ENCODE measurements at regions not wholly inside any gene's neighbourhood (a gene's known extent, or its start where the extent isn't known, plus 50 kb on each side); places are given as distances from the start of the nearest gene placed in this dataset.

GRCh38 chr14:104254735-104255400, 116.5 kb downstream of the KIF26A start:
- TF ChIP-seq, protein P1, sequence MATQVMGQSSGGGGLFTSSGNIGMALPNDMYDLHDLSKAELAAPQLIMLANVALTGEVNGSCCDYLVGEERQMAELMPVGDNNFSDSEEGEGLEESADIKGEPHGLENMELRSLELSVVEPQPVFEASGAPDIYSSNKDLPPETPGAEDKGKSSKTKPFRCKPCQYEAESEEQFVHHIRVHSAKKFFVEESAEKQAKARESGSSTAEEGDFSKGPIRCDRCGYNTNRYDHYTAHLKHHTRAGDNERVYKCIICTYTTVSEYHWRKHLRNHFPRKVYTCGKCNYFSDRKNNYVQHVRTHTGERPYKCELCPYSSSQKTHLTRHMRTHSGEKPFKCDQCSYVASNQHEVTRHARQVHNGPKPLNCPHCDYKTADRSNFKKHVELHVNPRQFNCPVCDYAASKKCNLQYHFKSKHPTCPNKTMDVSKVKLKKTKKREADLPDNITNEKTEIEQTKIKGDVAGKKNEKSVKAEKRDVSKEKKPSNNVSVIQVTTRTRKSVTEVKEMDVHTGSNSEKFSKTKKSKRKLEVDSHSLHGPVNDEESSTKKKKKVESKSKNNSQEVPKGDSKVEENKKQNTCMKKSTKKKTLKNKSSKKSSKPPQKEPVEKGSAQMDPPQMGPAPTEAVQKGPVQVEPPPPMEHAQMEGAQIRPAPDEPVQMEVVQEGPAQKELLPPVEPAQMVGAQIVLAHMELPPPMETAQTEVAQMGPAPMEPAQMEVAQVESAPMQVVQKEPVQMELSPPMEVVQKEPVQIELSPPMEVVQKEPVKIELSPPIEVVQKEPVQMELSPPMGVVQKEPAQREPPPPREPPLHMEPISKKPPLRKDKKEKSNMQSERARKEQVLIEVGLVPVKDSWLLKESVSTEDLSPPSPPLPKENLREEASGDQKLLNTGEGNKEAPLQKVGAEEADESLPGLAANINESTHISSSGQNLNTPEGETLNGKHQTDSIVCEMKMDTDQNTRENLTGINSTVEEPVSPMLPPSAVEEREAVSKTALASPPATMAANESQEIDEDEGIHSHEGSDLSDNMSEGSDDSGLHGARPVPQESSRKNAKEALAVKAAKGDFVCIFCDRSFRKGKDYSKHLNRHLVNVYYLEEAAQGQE (IDR thresholded peaks at IDR 0.05; ENCODE audit: insufficient read depth in 1 of 2, low read depth in 2 of 2, low read length in 2 of 2), result no peak
- TF ChIP-seq FOXP2 (optimal IDR thresholded peaks at IDR 0.05; ENCODE audit: borderline replicate concordance, extremely low read depth, extremely low read length, insufficient read depth) (no peak), POLR2AphosphoS5 (IDR thresholded peaks at IDR 0.05; ENCODE audit: low read depth, low read length) (no peak), SIN3A (IDR thresholded peaks at IDR 0.05; ENCODE audit: borderline replicate concordance, insufficient read depth, low read length) (no peak), TAF1 (IDR thresholded peaks at IDR 0.05; ENCODE audit: borderline replicate concordance, insufficient read depth, low read length) (no peak)

GRCh38 chr14:104256025-104256424, 117.6 kb downstream of the KIF26A start:
- TF ChIP-seq, protein P1 (IDR thresholded peaks at IDR 0.05; ENCODE audit: insufficient read depth in 1 of 2, low read depth in 2 of 2, low read length in 2 of 2), result no peak
- TF ChIP-seq TAF1 (IDR thresholded peaks at IDR 0.05; ENCODE audit: borderline replicate concordance, insufficient read depth, low read length) (no peak), SIN3A (IDR thresholded peaks at IDR 0.05; ENCODE audit: borderline replicate concordance, insufficient read depth, low read length) (no peak), FOXP2 (optimal IDR thresholded peaks at IDR 0.05; ENCODE audit: borderline replicate concordance, extremely low read depth, extremely low read length, insufficient read depth) (no peak), POLR2AphosphoS5 (IDR thresholded peaks at IDR 0.05; ENCODE audit: low read depth, low read length) (no peak)

DNA sequence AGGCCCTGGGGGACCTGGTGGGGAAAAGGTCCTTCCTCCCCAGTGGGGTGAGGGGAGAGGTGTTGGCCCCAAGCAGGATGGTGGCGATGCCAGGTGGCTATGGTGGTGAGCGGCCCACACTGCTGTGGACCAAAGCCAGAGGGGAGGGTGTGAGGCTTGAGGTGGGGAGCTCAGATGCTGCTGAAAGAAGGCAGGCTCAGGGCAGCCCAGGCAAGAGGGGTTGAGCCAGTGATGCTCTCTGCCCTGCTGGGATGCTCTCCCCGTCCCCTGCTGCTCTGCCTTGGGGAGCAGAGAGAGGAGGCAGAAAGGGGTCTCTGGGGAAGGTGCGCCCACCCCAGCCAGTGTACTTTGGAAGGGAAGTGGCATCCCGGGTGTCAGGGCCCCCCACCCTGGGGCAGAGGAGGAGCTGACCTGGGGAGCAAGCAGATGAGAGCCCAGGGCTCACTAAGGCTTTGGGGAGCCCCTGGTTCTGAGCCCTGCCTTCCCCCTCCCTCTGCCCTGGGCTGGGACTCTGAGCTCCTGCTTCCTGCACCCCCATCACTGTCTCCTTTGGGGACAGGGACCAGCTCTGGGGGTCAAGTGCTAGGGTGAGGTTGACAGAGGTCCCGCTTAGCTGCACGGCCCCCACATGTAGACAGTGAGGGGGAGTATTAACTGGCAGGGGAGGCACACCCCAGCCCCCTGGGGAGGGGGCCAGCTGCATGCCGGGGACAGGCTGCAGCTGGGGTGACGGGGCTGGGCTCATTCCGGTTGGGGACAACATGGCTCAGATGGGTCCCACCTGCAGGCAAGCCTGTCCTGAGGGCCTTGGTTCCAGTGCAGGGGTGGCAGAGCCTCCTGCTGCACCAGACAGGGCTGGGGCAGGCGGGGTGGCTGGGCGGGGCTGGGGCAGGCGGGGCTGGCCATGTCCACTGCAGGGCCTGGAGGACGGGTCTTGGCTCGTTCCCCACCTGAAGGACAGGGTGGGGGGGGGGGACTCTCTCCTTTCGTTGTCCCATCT, 124.4 kb downstream of the KIF26A start:
- TF ChIP-seq, protein P1 (IDR thresholded peaks at IDR 0.05; ENCODE audit: insufficient read depth in 1 of 2, low read depth in 2 of 2, low read length in 2 of 2), result no peak
- TF ChIP-seq TAF1 (IDR thresholded peaks at IDR 0.05; ENCODE audit: borderline replicate concordance, insufficient read depth, low read length) (no peak), POLR2AphosphoS5 (IDR thresholded peaks at IDR 0.05; ENCODE audit: low read depth, low read length) (no peak), FOXP2 (optimal IDR thresholded peaks at IDR 0.05; ENCODE audit: borderline replicate concordance, extremely low read depth, extremely low read length, insufficient read depth) (no peak), SIN3A (IDR thresholded peaks at IDR 0.05; ENCODE audit: borderline replicate concordance, insufficient read depth, low read length) (no peak)

DNA sequence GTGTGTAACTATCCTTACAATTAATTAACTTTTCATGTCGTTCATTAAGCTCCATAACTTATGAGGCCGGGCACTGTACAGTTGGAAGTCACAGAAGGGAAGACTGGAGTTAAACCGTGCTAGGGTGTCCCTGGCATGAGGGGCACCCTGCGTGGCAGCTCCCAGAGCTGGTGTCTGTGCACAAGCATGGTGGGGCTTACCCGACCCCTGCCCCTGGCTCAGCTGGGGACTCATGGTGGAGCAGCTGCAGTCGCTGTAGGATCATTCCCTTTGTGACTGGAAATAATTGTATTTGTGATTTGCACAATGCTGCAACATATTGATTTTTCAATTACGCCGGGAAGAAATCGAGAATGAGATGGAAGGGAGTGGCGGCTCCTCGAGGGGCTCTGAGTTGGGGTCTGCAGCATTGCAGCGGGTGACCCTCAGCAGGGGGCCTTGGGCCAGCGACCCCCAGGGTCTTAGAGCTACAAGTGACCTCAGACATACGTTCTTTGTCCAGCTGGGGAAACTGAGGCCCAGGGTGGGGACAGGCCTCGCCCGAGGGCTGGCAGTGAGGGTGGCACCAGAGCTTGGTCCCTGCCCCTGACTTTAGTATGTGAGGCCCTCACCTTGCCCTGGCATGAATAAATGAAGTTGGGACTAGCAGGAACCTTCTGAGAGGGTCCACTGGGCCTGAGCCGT, 125.4 kb downstream of the KIF26A start:
- no peak for TF ChIP-seq POLR2AphosphoS5 (IDR thresholded peaks at IDR 0.05; ENCODE audit: low read depth, low read length)
- TF ChIP-seq FOXP2 (optimal IDR thresholded peaks at IDR 0.05; ENCODE audit: borderline replicate concordance, extremely low read depth, extremely low read length, insufficient read depth), result no peak
- no peak for TF ChIP-seq TAF1 (IDR thresholded peaks at IDR 0.05; ENCODE audit: borderline replicate concordance, insufficient read depth, low read length)
- TF ChIP-seq, protein P1 (IDR thresholded peaks at IDR 0.05; ENCODE audit: insufficient read depth in 1 of 2, low read depth in 2 of 2, low read length in 2 of 2), result no peak
